GM21360 (cell line): ENCODE measurements at regions not wholly inside any gene's neighbourhood (a gene's known extent, or its start where the extent isn't known, plus 50 kb on each side); places are given as distances from the start of the nearest gene placed in this dataset.

ENCODE experiments used
- ATAC-seq: cut with Tn5 transposase; IDR thresholded peaks from one replicate; pipeline ENCODE4 v1.9.1; 2021; ENCODE audit warnings: mild to moderate bottlenecking, moderate library complexity; ENCODE audit not compliant: unreplicated experiment

GRCh38 chr14:61226015-61226654, 55.0 kb downstream of the TMEM30B start:
- ATAC-seq, result no peak

GRCh38 chr14:61225344-61225743, 55.8 kb downstream of the TMEM30B start:
- no peak for ATAC-seq

GRCh38 chr14:61223552-61223951, 57.6 kb downstream of the TMEM30B start:
- ATAC-seq, result no peak

- no peak for ATAC-seq
These were observed 58.8 kb downstream of the TMEM30B start for GRCh38 chr14:61222388-61222787.

- no peak for ATAC-seq
These were observed 59.2 kb downstream of the TMEM30B start for GRCh38 chr14:61221906-61222305.

- no peak for ATAC-seq
These were observed 61.5 kb downstream of the TMEM30B start for GRCh38 chr14:61219673-61220072.

GRCh38 chr14:61219256-61219655, 61.9 kb downstream of the TMEM30B start:
- no peak for ATAC-seq

GRCh38 chr14:61218767-61219166, 62.4 kb downstream of the TMEM30B start:
- no peak for ATAC-seq

GRCh38 chr14:61218157-61218556, 63.0 kb downstream of the TMEM30B start:
- no peak for ATAC-seq

GRCh38 chr14:61217516-61217915, 63.6 kb downstream of the TMEM30B start:
- no peak for ATAC-seq

- ATAC-seq, result no peak
These were observed 65.7 kb downstream of the TMEM30B start for GRCh38 chr14:61215222-61216020.

GRCh38 chr14:61213920-61214319, 67.2 kb downstream of the TMEM30B start:
- no peak for ATAC-seq

- ATAC-seq, result no peak
These were observed 67.9 kb downstream of the TMEM30B start for GRCh38 chr14:61213191-61213621.

- ATAC-seq, result no peak
These were observed 68.6 kb downstream of the TMEM30B start for GRCh38 chr14:61212546-61212945.

- no peak for ATAC-seq
These were observed 69.5 kb downstream of the TMEM30B start for GRCh38 chr14:61211476-61212255.

- ATAC-seq, result no peak
These were observed 77.9 kb downstream of the TMEM30B start for GRCh38 chr14:61203081-61203753.

GRCh38 chr14:61202124-61202523, 79.0 kb downstream of the TMEM30B start:
- no peak for ATAC-seq

- no peak for ATAC-seq
These were observed 80.0 kb downstream of the TMEM30B start for GRCh38 chr14:61201171-61201570.

GRCh38 chr14:61197416-61197815, 83.7 kb downstream of the TMEM30B start:
- ATAC-seq, result no peak

GRCh38 chr14:61196792-61197191, 84.3 kb downstream of the TMEM30B start:
- ATAC-seq, result no peak

GRCh38 chr14:61196034-61196433, 85.1 kb downstream of the TMEM30B start:
- no peak for ATAC-seq
